Neural progenitor cell (in vitro differentiated cells): ENCODE measurements at regions not wholly inside any gene's neighbourhood (a gene's known extent, or its start where the extent isn't known, plus 50 kb on each side); places are given as distances from the start of the nearest gene placed in this dataset.
"Not testable (repeated sequence)": the region's sequence is repeated elsewhere in the genome, so short reads cannot be mapped to it uniquely, and the experiment has no call there.

ENCODE experiments used
- EZH2 ChIP-seq: fragments of 200-600 bp; sonication (generic); IDR thresholded peaks from 2 replicates; pipeline ENCODE4 v1.6.1; 2017; ENCODE audit warnings: antibody characterized with exemption, mild to moderate bottlenecking, moderate library complexity
- TF ChIP-seq, protein P1 (sequence below): fragments of 200-600 bp; sonication (generic); IDR thresholded peaks from 2 replicates; pipeline ENCODE4 v1.5.1; 2017; ENCODE audit warnings: antibody characterized with exemption, mild to moderate bottlenecking

GRCh38 chr5:62216603-62217002 is 89.4 kb upstream of the KIF2A start:
- TF ChIP-seq, protein P1, sequence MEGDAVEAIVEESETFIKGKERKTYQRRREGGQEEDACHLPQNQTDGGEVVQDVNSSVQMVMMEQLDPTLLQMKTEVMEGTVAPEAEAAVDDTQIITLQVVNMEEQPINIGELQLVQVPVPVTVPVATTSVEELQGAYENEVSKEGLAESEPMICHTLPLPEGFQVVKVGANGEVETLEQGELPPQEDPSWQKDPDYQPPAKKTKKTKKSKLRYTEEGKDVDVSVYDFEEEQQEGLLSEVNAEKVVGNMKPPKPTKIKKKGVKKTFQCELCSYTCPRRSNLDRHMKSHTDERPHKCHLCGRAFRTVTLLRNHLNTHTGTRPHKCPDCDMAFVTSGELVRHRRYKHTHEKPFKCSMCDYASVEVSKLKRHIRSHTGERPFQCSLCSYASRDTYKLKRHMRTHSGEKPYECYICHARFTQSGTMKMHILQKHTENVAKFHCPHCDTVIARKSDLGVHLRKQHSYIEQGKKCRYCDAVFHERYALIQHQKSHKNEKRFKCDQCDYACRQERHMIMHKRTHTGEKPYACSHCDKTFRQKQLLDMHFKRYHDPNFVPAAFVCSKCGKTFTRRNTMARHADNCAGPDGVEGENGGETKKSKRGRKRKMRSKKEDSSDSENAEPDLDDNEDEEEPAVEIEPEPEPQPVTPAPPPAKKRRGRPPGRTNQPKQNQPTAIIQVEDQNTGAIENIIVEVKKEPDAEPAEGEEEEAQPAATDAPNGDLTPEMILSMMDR = not testable (repeated sequence)
- TF ChIP-seq EZH2 = not testable (repeated sequence)
